ENCODE measurements at regions not wholly inside any gene's neighbourhood (a gene's known extent, or its start where the extent isn't known, plus 50 kb on each side); places are given as distances from the start of the nearest gene placed in this dataset.

- Mint-ChIP-seq H3K4me1 (no peaks in the 10 kb centered on the region), H3K36me3 (ENCODE audit: insufficient read depth in 1 of 3, low read depth in 3 of 3) (peaks cover 6 to 18% (median 9%) of the 10 kb centered on the region in 3 experiments; a peak in 4 of 7 replicates), H3K27ac (no peak overlapping the region), H3K9me3 (peaks cover 25 to 32% of the 10 kb centered on the region in 2 experiments), H3K27me3 (ENCODE audit: low read depth) (0 out of 2 replicates have a peak, but pooled peaks cover 2% of the 10 kb centered on the region), H3K4me3 (no peak overlapping the region)
- Histone ChIP-seq H3K79me1 (ENCODE audit: insufficient read depth, low read depth, low read length, poor library complexity, severe bottlenecking) (no peaks in the 10 kb centered on the region), H3K4ac (ENCODE audit: low read depth, low read length) (no peak overlapping the region), H4K91ac (ENCODE audit: insufficient read length, low read depth, low read length) (no peak overlapping the region), H2BK5ac (ENCODE audit: insufficient read length, low read length) (no peak overlapping the region), H2BK15ac (ENCODE audit: low read depth, low read length) (no peak overlapping the region), H4K5ac (ENCODE audit: insufficient read length, low read depth, low read length) (no peak overlapping the region), H3K79me2 (ENCODE audit: insufficient read depth, low read length) (no peaks in the 10 kb centered on the region), H3K18ac (ENCODE audit: insufficient read length, low read depth, low read length) (no peak overlapping the region), H3K14ac (ENCODE audit: insufficient read depth, low read length) (no peak overlapping the region), H3K56ac (ENCODE audit: insufficient read length, low read depth, low read length) (no peak overlapping the region), H2BK120ac (ENCODE audit: low read depth, low read length, poor library complexity, severe bottlenecking) (no peak overlapping the region), H3K4me1 (ENCODE audit: insufficient read depth, low read length) (no peaks in the 10 kb centered on the region), H3K27me3 (ENCODE audit: insufficient read depth, low read length) (no peaks in the 10 kb centered on the region), H3K23ac (ENCODE audit: insufficient read length, low read depth, low read length) (no peak overlapping the region), H2BK20ac (ENCODE audit: low read depth, low read length, poor library complexity, severe bottlenecking) (no peak overlapping the region), H2BK12ac (ENCODE audit: insufficient read length, low read depth, low read length) (no peak overlapping the region), H3K27ac (ENCODE audit: insufficient read length, low read depth, low read length) (no peak overlapping the region), H4K8ac (replicated peaks; ENCODE audit: insufficient read length, low read depth, low read length) (no peak overlapping the region), H3T11ph (ENCODE audit: low read length) (no peak overlapping the region), H3K9me3 (ENCODE audit: control insufficient read depth, low read depth, low read length) (no peaks in the 10 kb centered on the region), H3K9ac (ENCODE audit: extremely low read depth, insufficient read length, low read length) (no peak overlapping the region), H3K23me2 (ENCODE audit: insufficient read length, low read depth, low read length, poor library complexity, severe bottlenecking) (no peaks in the 10 kb centered on the region), H2AK5ac (ENCODE audit: insufficient read length, low read length) (no peak overlapping the region), H2AFZ (ENCODE audit: low read length) (no peak overlapping the region), H4K20me1 (ENCODE audit: control insufficient read depth, insufficient read depth, insufficient read length) (no peaks in the 10 kb centered on the region), H3K4me2 (ENCODE audit: insufficient read depth, insufficient read length, low read length) (no peak overlapping the region)
- no peak for TF ChIP-seq CTCF (conservative IDR thresholded peaks at IDR 0.05)
- WGBS (ENCODE audit: extremely low coverage, insufficient read length, low lambda C conversion rate) = no CpG with 5 or more reads among the region's 4 CpGs
- DNase-seq = no peak
Observed at GRCh38 chr7:45384499-45384898, 189.7 kb upstream of the ADCY1 start.
